ENCODE measurements at regions not wholly inside any gene's neighbourhood (a gene's known extent, or its start where the extent isn't known, plus 50 kb on each side); places are given as distances from the start of the nearest gene placed in this dataset.

GRCh38 chr15:96246057-96246456 lies 84.4 kb upstream of the NR2F2 start:
- H3K27ac ChIP-seq = no peak overlapping the region
- TF ChIP-seq ZFX (IDR thresholded peaks at IDR 0.05; ENCODE audit: borderline replicate concordance) = no peak

DNA sequence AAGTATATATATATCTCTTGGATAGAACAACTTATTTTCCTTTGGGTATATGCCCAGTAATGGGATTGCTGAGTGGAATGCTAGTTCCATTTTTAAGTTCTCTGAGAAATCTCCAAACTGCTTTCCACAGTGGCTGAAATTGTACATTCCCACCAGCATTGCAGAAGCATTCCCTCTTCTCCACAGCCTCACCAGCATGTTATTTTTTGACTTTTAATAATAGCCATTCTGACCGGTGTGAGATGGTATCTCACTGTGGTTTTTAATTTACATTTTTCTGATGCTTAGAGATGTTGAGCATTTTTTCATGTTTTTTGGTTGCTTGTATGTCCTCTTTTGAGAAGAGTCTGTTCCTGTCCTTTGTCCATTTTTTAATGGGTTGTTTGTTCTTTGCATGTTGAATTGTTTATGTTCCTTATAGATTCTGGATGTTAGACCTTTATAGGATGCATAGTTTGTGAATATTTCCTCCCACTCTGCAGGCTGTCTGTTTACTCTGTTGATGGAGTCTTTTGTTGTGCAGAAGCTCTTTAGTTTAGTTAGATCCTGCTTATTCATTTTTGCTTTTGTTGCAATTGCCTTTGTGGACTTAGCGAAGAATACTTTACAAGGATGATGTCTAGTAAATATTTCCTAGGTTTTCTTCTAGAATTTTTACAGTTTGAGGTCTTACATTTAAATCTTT lies 82.7 kb upstream of the NR2F2 start:
- TF ChIP-seq ZFX (IDR thresholded peaks at IDR 0.05; ENCODE audit: borderline replicate concordance) = no peak
- TF ChIP-seq, protein P1, sequence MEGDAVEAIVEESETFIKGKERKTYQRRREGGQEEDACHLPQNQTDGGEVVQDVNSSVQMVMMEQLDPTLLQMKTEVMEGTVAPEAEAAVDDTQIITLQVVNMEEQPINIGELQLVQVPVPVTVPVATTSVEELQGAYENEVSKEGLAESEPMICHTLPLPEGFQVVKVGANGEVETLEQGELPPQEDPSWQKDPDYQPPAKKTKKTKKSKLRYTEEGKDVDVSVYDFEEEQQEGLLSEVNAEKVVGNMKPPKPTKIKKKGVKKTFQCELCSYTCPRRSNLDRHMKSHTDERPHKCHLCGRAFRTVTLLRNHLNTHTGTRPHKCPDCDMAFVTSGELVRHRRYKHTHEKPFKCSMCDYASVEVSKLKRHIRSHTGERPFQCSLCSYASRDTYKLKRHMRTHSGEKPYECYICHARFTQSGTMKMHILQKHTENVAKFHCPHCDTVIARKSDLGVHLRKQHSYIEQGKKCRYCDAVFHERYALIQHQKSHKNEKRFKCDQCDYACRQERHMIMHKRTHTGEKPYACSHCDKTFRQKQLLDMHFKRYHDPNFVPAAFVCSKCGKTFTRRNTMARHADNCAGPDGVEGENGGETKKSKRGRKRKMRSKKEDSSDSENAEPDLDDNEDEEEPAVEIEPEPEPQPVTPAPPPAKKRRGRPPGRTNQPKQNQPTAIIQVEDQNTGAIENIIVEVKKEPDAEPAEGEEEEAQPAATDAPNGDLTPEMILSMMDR (IDR thresholded peaks at IDR 0.05) = no peak
- no peak overlapping the region for H3K27ac ChIP-seq

DNA sequence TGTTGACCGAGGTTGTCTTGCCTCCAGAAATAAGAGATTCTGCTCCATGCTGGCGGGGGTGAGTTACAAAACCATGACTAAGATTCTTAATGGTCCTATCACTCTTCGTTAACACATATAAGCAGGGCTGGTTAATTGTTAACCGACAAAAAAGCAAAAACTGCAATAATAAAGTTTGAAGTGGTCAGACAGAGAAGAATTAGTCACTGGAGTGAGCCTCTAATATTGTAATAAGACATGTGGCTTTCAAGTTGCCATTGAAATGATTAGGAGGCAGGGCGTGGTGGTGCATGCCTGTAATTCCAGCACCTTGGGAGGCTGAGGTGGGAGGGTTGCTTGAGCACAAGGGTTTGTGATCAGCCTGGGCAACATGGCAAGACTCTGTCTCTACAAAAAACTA lies 78.4 kb upstream of the NR2F2 start:
- H3K27ac ChIP-seq = no peak overlapping the region
- no peak for TF ChIP-seq ZFX (IDR thresholded peaks at IDR 0.05; ENCODE audit: borderline replicate concordance)
- TF ChIP-seq, protein P1 (IDR thresholded peaks at IDR 0.05) = no peak

GRCh38 chr15:96253006-96253747 lies 77.3 kb upstream of the NR2F2 start:
- TF ChIP-seq ZFX (IDR thresholded peaks at IDR 0.05; ENCODE audit: borderline replicate concordance) = no peak
- TF ChIP-seq, protein P1 (IDR thresholded peaks at IDR 0.05) = no peak

DNA sequence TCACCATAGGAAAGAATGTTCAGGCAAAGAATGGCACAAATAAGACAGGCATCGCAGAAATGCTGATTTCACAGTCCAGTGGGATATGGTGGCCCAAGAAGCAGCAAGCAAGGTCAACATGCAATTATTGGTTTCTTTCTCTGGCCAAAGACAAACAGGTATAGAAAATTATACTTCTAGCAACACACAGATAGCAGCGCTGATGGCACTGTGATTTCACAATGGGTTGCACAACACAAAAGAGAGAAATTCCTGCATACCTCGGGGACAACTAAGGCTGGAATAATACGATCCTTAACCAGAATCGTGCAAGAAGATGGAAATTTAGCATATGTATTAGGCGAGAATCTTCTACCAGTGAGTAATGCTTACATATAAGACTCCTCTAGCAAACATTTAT lies 76.3 kb upstream of the NR2F2 start:
- no peak overlapping the region for H3K27ac ChIP-seq
- TF ChIP-seq, protein P1 (IDR thresholded peaks at IDR 0.05) = no peak
- TF ChIP-seq ZFX (IDR thresholded peaks at IDR 0.05; ENCODE audit: borderline replicate concordance) = no peak

More at GRCh38 chr15:96253006-96253747, 77.3 kb upstream of the NR2F2 start:
- H3K27ac ChIP-seq = no peak overlapping the region

DNA sequence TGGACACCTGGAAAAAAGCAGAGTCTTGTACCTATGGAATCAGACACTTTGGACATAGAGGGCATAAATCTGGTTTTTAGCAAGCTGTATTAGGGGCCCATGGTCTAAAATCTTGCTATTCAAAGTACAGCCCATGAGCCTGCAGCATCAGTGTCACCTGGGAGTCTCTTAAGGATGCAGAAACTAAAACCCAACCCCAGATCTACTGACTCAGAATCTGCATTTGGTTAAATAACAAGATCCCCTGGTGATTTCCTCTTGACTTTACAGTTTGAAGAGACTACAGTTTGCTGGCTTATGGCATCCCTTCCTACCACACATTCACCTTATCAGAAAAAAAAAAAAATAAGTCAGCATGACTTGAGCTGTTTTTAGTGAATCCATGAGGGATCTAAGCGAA lies 74.9 kb upstream of the NR2F2 start:
- no peak for TF ChIP-seq ZFX (IDR thresholded peaks at IDR 0.05; ENCODE audit: borderline replicate concordance)
- TF ChIP-seq, protein P1 (IDR thresholded peaks at IDR 0.05) = no peak
- no peak overlapping the region for H3K27ac ChIP-seq

DNA sequence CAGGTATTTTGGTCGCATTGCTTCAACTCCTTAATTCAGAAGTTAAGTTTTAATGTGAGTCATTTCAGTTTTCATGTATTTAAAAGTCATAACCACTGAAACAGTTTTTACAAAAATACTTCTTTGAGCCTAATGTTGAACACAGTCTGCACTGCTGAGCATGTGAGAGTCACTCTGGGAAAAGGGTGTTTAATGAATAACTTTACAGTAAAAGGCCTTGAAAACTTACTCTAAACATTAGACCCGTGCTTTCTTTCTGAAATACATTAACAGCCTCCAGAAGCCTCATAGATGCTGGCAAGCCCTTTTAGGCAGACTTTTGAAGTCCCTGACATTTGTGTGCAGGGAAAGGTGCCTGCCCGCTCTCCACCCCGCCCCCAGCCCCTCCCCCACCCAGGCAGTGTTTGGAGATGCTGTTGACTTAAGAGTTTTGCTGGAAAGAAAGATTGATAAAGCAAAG lies 68.9 kb upstream of the NR2F2 start:
- no peak for TF ChIP-seq ZFX (IDR thresholded peaks at IDR 0.05; ENCODE audit: borderline replicate concordance)
- TF ChIP-seq, protein P1 (IDR thresholded peaks at IDR 0.05) = no peak
- H3K27ac ChIP-seq = no peak overlapping the region

All from 22Rv1 (cell line).